ENCODE measurements at regions not wholly inside any gene's neighbourhood (a gene's known extent, or its start where the extent isn't known, plus 50 kb on each side); places are given as distances from the start of the nearest gene placed in this dataset.
"Not testable (repeated sequence)": the region's sequence is repeated elsewhere in the genome, so short reads cannot be mapped to it uniquely, and the experiment has no call there.

- DNase-seq = no peak
Observed at GRCh38 chr14:48378541-48378940, 703.1 kb upstream of the MDGA2 start.

DNA sequence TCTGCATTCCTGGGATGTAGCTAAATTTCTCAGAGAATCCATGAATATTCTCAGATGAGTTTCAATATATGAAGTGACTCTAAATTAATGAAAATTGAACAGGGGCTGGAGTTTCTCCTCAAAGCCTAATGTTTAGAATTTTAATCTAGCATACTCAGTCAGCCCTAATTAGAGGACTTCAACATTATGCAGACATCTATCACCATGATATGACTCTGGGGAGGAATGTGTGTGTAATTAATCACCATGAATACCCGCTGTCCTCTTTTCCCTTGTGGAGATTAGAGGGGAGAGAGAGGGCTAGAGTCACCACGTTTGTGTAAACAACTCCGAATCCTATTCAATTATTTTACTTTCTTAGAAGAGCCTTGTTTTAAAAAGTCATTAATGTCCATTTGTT, 698.6 kb upstream of the MDGA2 start:
- DNase-seq = no peak

GRCh38 chr14:48350971-48351370, 675.6 kb upstream of the MDGA2 start:
- DNase-seq = no peak

DNA sequence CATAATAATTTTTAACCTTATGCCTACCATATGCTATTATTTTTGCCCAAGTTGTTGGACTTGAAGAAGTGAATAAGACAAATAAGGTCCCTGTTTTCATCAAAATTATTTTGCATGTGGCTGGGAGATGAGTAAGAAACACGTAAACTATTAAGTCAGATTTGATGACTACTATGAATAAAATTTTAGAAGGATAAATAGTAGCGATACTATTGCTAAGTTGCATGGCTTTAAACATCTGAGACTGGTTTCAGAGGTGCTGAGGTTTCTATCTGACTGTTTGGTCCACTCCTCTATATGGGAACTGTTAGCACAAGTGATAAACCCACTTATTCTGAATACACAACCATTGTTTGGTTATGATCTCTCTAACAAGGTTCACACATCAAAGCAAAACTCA, 674.3 kb upstream of the MDGA2 start:
- no peak for DNase-seq

- DNase-seq = no peak
Observed at GRCh38 chr14:48341069-48341468, 665.7 kb upstream of the MDGA2 start.

- DNase-seq = no peak
Observed at GRCh38 chr14:48333221-48333920, 658.0 kb upstream of the MDGA2 start.

DNA sequence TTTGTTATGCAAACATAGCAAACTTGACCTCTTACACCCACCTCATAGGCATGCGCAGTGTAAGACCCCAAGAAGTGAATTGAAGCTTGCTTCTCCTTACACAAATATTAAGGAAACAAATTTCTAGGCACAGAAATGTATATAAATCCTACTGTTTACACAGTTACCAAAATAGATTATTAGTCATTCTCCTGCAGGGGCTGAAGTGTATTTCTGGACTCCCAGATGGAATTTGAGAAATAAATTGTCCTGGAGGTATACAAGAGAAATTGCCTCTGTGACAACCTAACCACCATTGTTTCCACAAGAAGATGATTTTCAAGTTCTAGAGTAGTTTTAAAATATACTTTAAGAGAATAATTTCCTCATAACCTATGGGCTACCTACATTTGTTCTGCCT, 656.0 kb upstream of the MDGA2 start:
- no peak for DNase-seq

DNA sequence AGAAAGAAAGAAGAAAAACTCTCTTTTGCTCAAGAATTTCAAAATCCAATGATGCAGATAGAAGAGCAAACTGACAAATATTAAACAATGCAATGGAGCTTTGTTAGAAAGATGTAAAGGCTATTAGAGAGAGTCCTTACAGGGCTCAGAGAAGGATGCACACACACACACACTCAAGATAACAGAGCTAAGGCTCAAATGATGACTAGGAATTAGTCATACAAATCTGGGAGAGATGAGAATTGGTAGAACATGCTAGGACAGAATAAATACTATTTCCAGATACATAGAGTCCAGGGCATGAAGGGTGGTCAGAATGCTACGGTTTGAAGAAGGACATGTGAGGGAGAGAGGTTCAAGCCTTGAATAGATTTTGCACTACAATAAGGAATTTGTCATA, 650.1 kb upstream of the MDGA2 start:
- DNase-seq = no peak

DNA sequence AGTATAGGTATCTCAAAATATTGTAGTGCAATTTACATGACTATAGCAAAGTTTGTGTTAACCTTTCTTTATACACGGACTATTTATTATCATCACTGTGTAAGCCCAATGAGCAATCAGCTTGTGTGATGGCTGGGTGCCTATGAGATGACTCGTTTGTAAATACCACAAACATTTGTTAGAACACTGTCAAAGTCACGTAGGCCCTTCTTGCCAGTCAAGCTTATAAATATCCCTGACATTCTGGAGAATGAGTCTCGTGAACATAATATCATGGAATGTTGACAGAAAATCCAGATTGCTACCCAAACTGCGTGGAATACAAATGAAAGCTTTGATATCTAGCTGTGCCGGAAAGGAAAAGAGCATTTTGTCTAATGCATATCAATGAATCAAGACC, 648.3 kb upstream of the MDGA2 start:
- no peak for DNase-seq

DNA sequence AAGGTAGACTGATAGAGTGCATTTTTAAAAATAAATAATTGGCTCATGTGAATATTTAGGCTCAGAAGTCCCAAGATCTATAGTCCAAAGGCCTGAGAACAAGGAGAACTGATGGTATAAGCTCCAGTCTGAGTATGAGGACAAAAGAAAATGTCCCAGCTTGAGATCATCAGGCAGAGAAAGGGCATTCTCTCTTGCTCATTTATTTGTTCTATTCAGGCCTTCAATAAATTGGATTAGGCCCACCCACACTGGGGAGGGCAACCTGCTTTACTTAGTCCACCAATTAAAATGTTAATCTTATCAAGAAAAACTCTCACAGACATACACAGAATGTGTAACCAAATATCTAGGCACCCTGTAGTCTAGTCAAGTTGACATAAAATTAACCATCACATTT, 644.4 kb upstream of the MDGA2 start:
- DNase-seq = no peak

- no peak for DNase-seq
Observed at GRCh38 chr14:48304729-48305128, 629.3 kb upstream of the MDGA2 start.

- DNase-seq = no peak
Observed at GRCh38 chr14:48289701-48290100, 614.3 kb upstream of the MDGA2 start.

GRCh38 chr14:48285217-48285616, 609.8 kb upstream of the MDGA2 start:
- not testable (repeated sequence) for DNase-seq

DNA sequence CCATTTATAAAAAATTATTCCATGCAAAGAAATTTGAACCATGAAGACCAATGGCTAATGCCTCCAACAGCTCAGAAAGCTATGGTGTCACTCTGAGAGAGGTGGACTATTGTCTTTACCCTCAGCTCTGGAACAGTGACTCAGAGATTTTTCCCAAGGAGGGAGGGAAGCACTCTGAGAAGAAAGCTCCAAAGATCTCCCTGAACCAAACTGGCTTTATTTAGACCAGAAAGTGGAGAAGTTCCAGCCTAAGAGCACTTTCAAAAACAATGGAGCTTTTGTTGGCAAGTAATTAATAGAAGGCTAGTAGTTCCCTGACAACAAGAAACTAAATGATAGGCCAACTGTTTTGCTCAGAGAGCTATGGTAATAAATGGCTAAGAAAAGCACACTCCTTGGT, 599.9 kb upstream of the MDGA2 start:
- DNase-seq = no peak

DNA sequence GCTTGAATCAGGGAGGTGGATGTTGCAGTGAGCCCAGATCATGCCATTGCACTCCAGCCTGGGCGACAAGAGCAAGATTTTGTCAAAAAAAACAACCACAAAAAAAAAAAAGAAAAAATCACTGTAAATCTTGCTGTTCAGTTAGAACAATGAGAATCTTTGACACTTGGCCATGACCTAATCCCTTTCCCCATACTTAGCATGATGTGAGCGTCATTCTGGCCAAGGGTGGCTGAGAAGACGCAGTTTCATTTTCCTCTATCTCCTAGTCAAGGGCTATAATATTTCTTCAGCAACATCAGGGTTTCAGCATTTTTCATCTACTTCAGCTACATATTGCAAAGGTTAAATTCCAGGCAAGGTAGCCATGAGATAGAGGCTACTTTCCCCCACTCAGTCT, 599.4 kb upstream of the MDGA2 start:
- no peak for DNase-seq

- not testable (repeated sequence) for DNase-seq
Observed at GRCh38 chr14:48267926-48268325, 592.5 kb upstream of the MDGA2 start.

GRCh38 chr14:48266201-48266600, 590.8 kb upstream of the MDGA2 start:
- not testable (repeated sequence) for DNase-seq

DNA sequence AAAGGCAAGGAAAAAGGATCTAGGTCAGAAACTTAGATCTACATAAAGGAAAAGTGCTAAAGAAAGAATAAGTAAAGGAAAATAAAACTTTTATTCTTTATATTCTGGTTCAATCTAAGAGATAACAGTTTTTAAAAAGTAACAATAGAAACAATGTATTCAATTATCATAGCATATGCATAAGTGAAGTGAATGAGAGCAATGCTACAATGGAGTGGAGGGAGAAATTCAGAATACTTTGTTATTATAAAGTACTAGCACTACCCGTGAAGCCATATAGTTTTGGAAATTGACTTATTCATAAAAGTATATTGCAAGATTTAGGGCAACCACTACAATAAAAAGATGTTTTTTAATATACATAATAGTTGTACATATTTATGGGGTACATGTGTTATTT, 586.0 kb upstream of the MDGA2 start:
- no peak for DNase-seq

DNA sequence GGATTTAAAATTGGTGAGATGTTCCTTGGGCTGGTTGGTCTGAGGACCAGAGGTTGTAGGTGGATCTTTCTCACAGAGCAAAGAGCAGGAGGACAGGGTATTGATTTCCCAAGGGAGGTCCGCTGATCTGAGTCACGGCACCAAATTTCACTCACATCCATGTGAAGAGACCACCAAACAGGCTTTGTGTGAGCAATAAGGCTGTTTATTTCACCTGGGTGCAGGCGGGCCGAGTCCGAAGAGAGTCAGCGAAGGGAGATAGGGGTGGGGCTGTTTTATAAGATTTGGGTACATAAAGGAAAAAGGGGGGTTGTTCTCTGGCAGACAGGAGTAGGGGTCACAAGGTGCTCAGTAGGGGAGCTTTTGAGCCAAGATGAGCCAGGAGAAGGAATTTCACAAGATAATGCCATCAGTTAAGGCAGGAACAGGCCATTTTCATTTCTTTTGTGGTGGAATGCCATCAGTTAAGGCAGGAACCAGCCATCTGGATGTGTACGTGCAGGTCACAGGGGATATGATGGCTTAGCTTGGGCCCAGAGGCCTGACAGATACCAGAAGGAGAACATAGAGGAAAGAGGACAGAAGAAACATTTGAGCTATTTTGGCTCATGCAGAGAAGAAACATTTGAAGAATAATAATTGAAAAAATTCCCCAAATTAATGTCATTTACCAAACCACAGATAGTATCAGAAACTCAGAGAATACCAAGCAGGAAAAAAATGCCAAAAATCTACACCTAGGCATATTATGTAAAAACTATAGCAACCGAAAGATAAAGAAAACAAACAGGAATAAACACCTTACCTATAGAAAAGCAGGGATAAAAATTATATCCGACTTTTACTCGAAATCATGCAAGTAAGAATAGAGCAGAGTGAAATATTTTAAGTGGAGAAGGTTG, 585.2 kb upstream of the MDGA2 start:
- not testable (repeated sequence) for DNase-seq

DNA sequence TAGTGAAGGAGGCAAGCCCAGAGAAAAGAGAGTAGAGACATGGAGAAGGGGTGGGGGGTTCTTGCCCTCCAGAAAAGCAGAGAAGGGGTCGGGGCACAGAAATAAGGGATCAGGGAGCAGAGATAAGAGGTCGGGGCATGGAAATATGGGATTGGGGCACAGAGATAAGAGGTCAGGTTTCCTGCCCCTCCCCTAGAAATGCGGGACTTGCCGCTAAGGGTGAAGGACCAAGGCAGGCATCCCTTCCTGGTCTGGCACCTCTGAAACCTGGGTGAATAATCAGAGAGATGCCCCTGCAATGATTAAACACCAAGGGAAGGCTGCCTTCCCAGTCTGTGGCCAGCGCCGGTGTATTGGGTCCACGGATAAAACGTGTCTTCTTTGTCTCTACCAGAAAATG, 584.5 kb upstream of the MDGA2 start:
- DNase-seq = not testable (repeated sequence)

- DNase-seq = not testable (repeated sequence)
Observed at GRCh38 chr14:48259232-48259631, 583.8 kb upstream of the MDGA2 start.

DNA sequence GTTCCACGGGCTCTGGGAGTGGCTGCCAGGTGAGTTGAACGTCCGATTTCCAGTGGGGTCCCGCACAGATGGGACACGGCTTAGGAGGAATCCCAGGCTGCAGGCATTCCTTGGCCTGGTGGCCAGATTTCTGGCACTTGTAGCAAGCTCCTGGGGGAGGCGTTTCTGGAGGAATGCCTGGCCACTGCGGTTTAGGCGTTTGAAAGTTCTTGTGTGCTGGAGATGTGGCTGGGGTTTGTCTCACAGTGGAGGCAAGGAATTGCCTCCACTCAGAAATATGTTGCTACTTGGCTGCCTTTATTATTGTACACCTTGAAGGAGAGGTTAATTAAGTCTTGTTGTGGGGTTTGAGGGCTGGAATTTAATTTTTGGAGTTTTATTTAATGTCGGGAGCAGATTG, 583.3 kb upstream of the MDGA2 start:
- DNase-seq = not testable (repeated sequence)

GRCh38 chr14:48253020-48253419, 577.6 kb upstream of the MDGA2 start:
- DNase-seq = no peak

DNA sequence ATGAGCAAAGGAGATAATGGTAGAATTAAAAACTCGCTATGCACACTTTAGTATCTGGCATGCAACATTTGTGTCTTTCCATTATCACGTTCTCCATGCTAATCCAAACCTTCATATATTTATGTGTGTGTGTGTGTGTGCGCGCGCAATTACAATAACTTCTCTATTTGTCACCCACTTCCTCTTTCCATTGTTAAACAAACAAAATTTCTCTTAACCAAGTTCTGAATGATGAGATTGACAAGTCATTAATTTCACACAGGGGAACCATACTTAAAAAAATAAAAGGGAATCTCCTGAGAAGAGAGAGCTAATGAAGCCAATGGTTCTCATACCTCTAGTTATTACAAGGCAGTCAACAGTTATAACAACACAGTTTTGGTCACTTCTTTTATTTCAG, 575.9 kb upstream of the MDGA2 start:
- no peak for DNase-seq

Measured in fibroblast of skin of scalp (primary cell).